Inflammatory macrophage (primary cell): ENCODE measurements at regions not wholly inside any gene's neighbourhood (a gene's known extent, or its start where the extent isn't known, plus 50 kb on each side); places are given as distances from the start of the nearest gene placed in this dataset.

ENCODE experiments used
- DNase-seq, 2 donors: peaks; one replicate each; pipeline ENCODE4 v3.0.0-alpha.2; 2020 to 2022

GRCh38 chr5:174664180-174664850 is 60.1 kb upstream of the MSX2 start:
- DNase-seq, result no peak

GRCh38 chr5:174665347-174665746 is 59.0 kb upstream of the MSX2 start:
- DNase-seq, result no peak

- DNase-seq, result no peak
Observed at GRCh38 chr5:174667526-174667925, 56.9 kb upstream of the MSX2 start.

GRCh38 chr5:174668349-174668748 is 56.0 kb upstream of the MSX2 start:
- no peak for DNase-seq
